Inferior parietal cortex (tissue), 1 donor: ENCODE measurements at regions not wholly inside any gene's neighbourhood (a gene's known extent, or its start where the extent isn't known, plus 50 kb on each side); places are given as distances from the start of the nearest gene placed in this dataset.
"Not testable (repeated sequence)": the region's sequence is repeated elsewhere in the genome, so short reads cannot be mapped to it uniquely, and the experiment has no call there.

ENCODE experiments used
- DNase-seq: peaks from one replicate; pipeline ENCODE4 v3.0.0-alpha.2; 2016; ENCODE audit errors: extremely low spot score

GRCh38 chr1:65584399-65584798 is 163.9 kb downstream of the LEPR start:
- no peak for DNase-seq

- no peak for DNase-seq
Observed at GRCh38 chr1:65590279-65590678, 169.8 kb downstream of the LEPR start.

GRCh38 chr1:65593516-65593915 is 173.0 kb downstream of the LEPR start:
- no peak for DNase-seq

- no peak for DNase-seq
Observed at GRCh38 chr1:65595724-65596123, 175.3 kb downstream of the LEPR start.

GRCh38 chr1:65596768-65597167 is 176.3 kb downstream of the LEPR start:
- DNase-seq: no peak

- DNase-seq: no peak
Observed at GRCh38 chr1:65605621-65606020, 185.2 kb downstream of the LEPR start.

- no peak for DNase-seq
Observed at GRCh38 chr1:65606426-65606825, 186.0 kb downstream of the LEPR start.

- DNase-seq: no peak
Observed at GRCh38 chr1:65613884-65614283, 178.8 kb upstream of the PDE4B start.

GRCh38 chr1:65615859-65616258 is 176.8 kb upstream of the PDE4B start:
- no peak for DNase-seq

- DNase-seq: not testable (repeated sequence)
Observed at GRCh38 chr1:65621721-65622120, 171.0 kb upstream of the PDE4B start.

- DNase-seq: no peak
Observed at GRCh38 chr1:65623895-65624294, 168.8 kb upstream of the PDE4B start.

- no peak for DNase-seq
Observed at GRCh38 chr1:65625528-65625927, 167.2 kb upstream of the PDE4B start.

- DNase-seq: no peak
Observed at GRCh38 chr1:65626003-65626402, 166.7 kb upstream of the PDE4B start.

GRCh38 chr1:65629788-65630187 is 162.9 kb upstream of the PDE4B start:
- DNase-seq: no peak

- DNase-seq: no peak
Observed at GRCh38 chr1:65630855-65631254, 161.8 kb upstream of the PDE4B start.

GRCh38 chr1:65632235-65632634 is 160.5 kb upstream of the PDE4B start:
- no peak for DNase-seq

GRCh38 chr1:65640046-65640445 is 152.6 kb upstream of the PDE4B start:
- no peak for DNase-seq

GRCh38 chr1:65649185-65649584 is 143.5 kb upstream of the PDE4B start:
- not testable (repeated sequence) for DNase-seq

GRCh38 chr1:65650682-65651081 is 142.0 kb upstream of the PDE4B start:
- DNase-seq: no peak

- DNase-seq: not testable (repeated sequence)
Observed at GRCh38 chr1:65654526-65654925, 138.2 kb upstream of the PDE4B start.

- DNase-seq: not testable (repeated sequence)
Observed at GRCh38 chr1:65657609-65658008, 135.1 kb upstream of the PDE4B start.

- DNase-seq: no peak
Observed at GRCh38 chr1:65658122-65658521, 134.6 kb upstream of the PDE4B start.

GRCh38 chr1:65668368-65668767 is 124.3 kb upstream of the PDE4B start:
- DNase-seq: no peak

- DNase-seq: no peak
Observed at GRCh38 chr1:65670518-65670917, 122.2 kb upstream of the PDE4B start.

GRCh38 chr1:65674522-65674921 is 118.2 kb upstream of the PDE4B start:
- no peak for DNase-seq
